RWPE2 (cell line): ENCODE measurements at regions not wholly inside any gene's neighbourhood (a gene's known extent, or its start where the extent isn't known, plus 50 kb on each side); places are given as distances from the start of the nearest gene placed in this dataset.

Experiments used
- ATAC-seq: fragments of 200-7000 bp; cut with Tn5 transposase; 3 replicates; pipeline ENCODE4 v1.9.1; 2021; ENCODE audit warnings: low read depth
- DNase-seq: peaks from one replicate; pipeline ENCODE4 v3.0.0-alpha.2; 2020; ENCODE audit warnings: low spot score
- H3K27ac ChIP-seq: fragments of 450-650 bp; 2 replicates; pipeline ENCODE4 v1.5.1; 2017; ENCODE audit warnings: mild to moderate bottlenecking; ENCODE audit not compliant: poor library complexity, severe bottlenecking
- H3K27me3 ChIP-seq: fragments of 250-450 bp; sonication (Bioruptor Pico); 2 replicates; pipeline ENCODE4 v1.5.1; 2021; ENCODE audit warnings: mild to moderate bottlenecking, moderate library complexity; ENCODE audit not compliant: insufficient read depth, poor library complexity, severe bottlenecking
- H3K36me3 ChIP-seq: fragments of 250-450 bp; sonication (Bioruptor Pico); 2 replicates; pipeline ENCODE4 v1.5.1; 2020; ENCODE audit warnings: low read depth, mild to moderate bottlenecking, moderate library complexity
- H3K4me1 ChIP-seq: fragments of 250-450 bp; sonication (Bioruptor Pico); 2 replicates; pipeline ENCODE4 v1.5.1; 2021; ENCODE audit warnings: mild to moderate bottlenecking, moderate library complexity; ENCODE audit not compliant: insufficient read depth, poor library complexity, severe bottlenecking
- H3K4me3 ChIP-seq: fragments of 250-450 bp; sonication (Bioruptor Pico); 2 replicates; pipeline ENCODE4 v1.5.1; 2021; ENCODE audit warnings: mild to moderate bottlenecking, moderate library complexity; ENCODE audit not compliant: severe bottlenecking
- H3K9me3 ChIP-seq: fragments of 250-450 bp; sonication (Bioruptor Pico); 2 replicates; pipeline ENCODE4 v1.5.1; 2021; ENCODE audit warnings: mild to moderate bottlenecking, moderate library complexity; ENCODE audit not compliant: severe bottlenecking
- TF ChIP-seq, protein P1 (sequence below): fragments of 450-650 bp; IDR thresholded peaks from one replicate; pipeline ENCODE4 v1.5.1; 2017; ENCODE audit warnings: mild to moderate bottlenecking, moderate library complexity; ENCODE audit not compliant: poor library complexity, severe bottlenecking

DNA sequence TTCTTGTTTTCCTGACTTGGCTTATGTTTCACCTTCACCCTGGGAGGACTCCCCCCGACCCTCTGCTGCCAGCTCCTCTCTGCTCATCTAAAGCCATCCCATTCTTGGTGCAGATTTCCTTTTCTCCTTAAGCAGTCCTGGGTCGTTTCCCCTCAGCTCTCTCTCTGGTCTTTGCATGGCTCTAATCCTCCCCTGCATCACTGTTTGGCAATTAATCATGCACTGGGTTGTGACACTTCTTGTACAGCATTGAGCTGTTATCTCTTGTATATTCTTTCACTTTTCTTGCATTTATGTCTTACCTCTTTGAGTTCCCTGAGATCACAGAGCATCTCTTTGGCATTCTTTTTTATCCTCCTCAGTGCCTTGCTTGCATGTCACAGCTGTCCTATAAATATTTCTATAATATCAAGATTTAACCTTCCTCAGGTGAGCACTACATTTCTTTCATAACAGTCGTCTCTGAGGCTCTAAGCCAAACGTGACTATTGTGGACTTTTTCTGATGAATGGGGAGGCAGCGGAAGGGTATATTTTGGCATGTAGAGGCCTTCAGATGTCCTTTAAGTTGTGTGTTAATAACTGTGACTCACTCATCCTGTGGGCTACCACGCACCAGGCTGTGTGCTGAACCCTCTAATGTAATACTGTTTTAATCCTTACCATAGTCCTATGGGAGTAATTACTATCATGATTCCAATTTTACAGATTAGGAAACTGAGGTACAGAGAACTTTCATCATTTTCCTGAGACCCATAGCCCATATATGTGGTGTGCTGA, 507.5 kb downstream of the SLC4A3 start:
- DNase-seq (no peak), ATAC-seq (no peak)
- TF ChIP-seq, protein P1, sequence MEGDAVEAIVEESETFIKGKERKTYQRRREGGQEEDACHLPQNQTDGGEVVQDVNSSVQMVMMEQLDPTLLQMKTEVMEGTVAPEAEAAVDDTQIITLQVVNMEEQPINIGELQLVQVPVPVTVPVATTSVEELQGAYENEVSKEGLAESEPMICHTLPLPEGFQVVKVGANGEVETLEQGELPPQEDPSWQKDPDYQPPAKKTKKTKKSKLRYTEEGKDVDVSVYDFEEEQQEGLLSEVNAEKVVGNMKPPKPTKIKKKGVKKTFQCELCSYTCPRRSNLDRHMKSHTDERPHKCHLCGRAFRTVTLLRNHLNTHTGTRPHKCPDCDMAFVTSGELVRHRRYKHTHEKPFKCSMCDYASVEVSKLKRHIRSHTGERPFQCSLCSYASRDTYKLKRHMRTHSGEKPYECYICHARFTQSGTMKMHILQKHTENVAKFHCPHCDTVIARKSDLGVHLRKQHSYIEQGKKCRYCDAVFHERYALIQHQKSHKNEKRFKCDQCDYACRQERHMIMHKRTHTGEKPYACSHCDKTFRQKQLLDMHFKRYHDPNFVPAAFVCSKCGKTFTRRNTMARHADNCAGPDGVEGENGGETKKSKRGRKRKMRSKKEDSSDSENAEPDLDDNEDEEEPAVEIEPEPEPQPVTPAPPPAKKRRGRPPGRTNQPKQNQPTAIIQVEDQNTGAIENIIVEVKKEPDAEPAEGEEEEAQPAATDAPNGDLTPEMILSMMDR, result no peak
- Histone ChIP-seq H3K36me3 (no peaks in the 10 kb centered on the region), H3K4me1 (no peaks in the 10 kb centered on the region), H3K9me3 (no peaks in the 10 kb centered on the region), H3K27me3 (no peaks in the 10 kb centered on the region), H3K27ac (no peak overlapping the region), H3K4me3 (no peak overlapping the region)

DNA sequence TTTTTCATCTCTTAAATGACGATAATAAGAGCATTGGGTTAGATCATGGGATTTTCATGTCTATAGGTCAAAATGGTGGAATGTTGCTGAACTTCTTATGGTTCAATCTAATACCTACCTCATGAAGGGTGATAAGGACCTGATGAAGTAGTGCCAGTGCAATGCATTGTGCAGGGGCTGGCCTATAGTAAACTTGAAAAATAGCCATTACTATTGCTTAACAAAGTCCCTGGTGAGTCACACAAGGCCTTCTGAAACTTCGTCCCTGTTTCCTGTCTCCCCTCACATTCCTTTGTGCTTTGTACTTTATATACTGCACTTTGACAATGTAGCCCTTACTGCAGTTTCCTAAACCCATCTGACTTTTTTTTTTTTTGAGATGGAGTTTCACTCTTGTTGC, 515.9 kb downstream of the SLC4A3 start:
- Histone ChIP-seq H3K27me3 (no peaks in the 10 kb centered on the region), H3K9me3 (no peaks in the 10 kb centered on the region), H3K36me3 (no peaks in the 10 kb centered on the region), H3K27ac (peak overlapping the region; percentile 61), H3K4me1 (peaks cover 14% of the 10 kb centered on the region), H3K4me3 (no peak overlapping the region)
- ATAC-seq (peak; percentile 94), DNase-seq (no peak)
- TF ChIP-seq, protein P1, result no peak

DNA sequence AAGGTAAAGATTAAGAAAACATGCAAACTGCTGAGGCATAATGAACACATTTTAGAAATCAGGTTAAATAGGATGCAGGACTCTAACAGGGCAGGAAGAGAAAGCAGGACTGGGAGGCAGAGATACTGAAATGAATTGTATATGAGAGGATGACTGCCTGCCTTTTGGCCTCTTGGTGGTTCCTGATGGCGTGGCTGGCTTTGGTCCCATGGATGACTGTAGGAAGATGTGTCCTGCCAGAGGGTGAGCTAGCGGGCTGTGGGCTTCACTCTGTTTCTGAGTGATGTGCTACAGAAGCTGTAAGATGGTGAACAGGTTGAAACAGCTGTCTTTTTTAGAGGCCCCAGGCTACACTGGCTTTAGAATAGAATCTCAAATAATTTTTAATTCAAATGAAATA, 517.0 kb downstream of the SLC4A3 start:
- Histone ChIP-seq H3K27me3 (no peaks in the 10 kb centered on the region), H3K36me3 (no peaks in the 10 kb centered on the region), H3K27ac (peak overlapping the region; percentile 61), H3K4me1 (peaks cover 14% of the 10 kb centered on the region), H3K4me3 (no peak overlapping the region), H3K9me3 (no peaks in the 10 kb centered on the region)
- no peak for DNase-seq
- TF ChIP-seq, protein P1, result no peak
- ATAC-seq, result no peak

DNA sequence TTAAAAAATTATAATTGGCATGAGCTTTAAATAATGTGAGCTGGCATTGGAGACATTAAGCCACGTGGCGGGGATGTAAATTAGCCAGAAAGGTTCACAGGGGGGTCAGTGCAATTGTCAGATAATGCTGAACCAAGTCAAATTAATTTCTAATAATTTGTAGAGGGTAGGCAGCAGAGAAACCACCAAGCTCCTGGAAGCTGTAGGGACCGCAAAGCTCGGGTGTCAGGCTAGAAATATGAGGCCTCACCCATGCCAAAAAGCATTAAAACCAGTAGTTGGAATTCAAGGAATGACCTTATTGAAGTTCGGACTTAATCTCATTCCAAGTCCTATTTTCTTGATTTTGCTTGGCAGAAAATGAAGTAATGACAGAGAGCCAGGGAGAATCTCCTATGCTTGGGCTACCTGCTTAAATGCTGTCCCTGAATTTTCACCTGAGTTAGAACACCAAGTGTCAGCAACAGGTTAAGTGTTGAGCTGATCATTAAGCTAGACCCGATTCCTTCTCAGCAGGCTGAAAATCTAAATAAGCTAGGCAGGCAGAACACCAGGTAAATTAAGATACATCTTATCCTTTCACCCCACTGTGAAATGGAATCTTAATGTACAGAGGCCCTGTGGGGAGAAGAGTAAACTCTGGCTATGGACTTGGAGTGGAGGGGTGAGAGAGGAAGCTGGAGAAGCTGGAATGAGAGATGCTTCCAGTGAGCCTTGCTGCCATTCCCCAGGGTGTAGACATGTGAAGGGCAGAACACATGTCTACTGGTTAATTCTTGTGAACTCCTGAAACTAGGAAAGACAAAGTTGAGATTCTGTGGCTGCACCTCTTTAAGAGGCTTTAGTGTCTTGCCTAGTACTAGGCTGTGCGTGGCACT, 520.0 kb downstream of the SLC4A3 start:
- DNase-seq (no peak), ATAC-seq (no peak)
- H3K36me3 ChIP-seq, result no peaks in the 10 kb centered on the region
- no peak overlapping the region for H3K27ac ChIP-seq
- no peak overlapping the region for H3K4me3 ChIP-seq
- H3K4me1 ChIP-seq, result peaks cover 14% of the 10 kb centered on the region
- H3K9me3 ChIP-seq, result no peaks in the 10 kb centered on the region
- TF ChIP-seq, protein P1, result no peak
- H3K27me3 ChIP-seq, result no peaks in the 10 kb centered on the region
